ENCODE measurements at regions not wholly inside any gene's neighbourhood (a gene's known extent, or its start where the extent isn't known, plus 50 kb on each side); places are given as distances from the start of the nearest gene placed in this dataset.

DNA sequence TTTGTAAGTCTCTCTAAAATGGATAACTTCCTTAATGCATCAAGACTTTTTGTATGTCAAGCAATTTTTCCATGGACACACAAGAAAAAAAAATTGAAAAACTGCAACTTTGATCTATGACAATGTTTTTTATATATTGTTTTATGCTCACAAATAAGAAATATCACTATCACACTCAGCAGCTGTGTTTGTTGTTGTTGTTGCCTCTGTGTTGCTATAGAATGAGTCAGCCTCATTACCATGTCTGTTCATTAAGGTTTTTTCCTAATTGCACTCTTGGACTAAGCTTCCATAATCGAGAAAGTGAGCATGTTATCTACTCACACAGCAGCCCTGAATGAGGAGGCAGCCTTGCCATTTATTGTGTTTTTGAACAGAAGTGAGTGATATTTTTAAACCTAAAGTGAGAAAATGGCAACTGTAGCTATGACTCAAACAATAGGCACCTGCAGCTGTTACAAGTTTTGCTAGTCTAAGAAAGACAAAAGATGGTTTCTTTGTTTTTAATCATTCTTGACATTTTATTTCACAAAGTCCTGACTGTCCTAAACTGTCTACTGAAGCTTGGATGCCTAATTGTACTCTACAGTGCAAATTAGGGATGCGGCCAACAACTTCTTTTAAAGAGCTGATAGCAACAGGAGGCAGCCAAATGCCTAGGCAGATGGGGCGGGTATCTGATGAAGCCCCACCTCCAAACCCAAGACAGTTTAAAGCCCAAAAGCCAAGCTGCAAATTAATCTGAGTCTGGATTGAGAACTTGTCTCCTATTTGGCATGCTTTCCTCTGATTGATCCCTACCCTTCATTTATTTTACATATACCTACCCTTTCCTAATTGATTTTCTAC lies 77.9 kb upstream of the DOK5 start:
- H3K9me3 ChIP-seq = no peaks in the 10 kb centered on the region
- intact Hi-C loops (cut with DNase I) = no loop called here
- H3K36me3 ChIP-seq = no peaks in the 10 kb centered on the region
- no peak for DNase-seq (ENCODE audit: low spot score in 2 of 2)
- no peaks in the 10 kb centered on the region for H3K27me3 ChIP-seq
- H3K4me3 ChIP-seq = no peak overlapping the region
- TF ChIP-seq, protein P1, sequence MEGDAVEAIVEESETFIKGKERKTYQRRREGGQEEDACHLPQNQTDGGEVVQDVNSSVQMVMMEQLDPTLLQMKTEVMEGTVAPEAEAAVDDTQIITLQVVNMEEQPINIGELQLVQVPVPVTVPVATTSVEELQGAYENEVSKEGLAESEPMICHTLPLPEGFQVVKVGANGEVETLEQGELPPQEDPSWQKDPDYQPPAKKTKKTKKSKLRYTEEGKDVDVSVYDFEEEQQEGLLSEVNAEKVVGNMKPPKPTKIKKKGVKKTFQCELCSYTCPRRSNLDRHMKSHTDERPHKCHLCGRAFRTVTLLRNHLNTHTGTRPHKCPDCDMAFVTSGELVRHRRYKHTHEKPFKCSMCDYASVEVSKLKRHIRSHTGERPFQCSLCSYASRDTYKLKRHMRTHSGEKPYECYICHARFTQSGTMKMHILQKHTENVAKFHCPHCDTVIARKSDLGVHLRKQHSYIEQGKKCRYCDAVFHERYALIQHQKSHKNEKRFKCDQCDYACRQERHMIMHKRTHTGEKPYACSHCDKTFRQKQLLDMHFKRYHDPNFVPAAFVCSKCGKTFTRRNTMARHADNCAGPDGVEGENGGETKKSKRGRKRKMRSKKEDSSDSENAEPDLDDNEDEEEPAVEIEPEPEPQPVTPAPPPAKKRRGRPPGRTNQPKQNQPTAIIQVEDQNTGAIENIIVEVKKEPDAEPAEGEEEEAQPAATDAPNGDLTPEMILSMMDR (IDR thresholded peaks at IDR 0.05) = no peak
- no peaks in the 10 kb centered on the region for H3K4me1 ChIP-seq
- no peak overlapping the region for H3K27ac ChIP-seq

DNA sequence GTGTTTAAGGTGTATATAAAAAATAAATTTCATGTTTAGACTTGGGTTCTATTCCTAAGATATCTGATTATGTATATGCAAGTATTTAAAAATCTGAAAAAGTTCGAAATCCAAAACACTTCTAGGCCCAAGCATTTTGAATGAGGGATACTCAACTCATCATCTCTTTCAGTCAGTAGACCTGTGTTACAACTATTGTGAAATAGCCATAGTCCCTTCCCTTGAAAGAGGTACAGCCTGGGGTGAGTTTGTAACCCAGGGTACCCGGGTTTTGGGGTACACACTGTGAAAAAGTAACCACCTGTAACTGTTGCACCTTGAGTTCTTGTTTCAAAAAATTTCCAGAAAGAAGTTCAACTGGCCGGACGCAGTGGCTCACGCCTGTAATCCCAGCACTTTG lies 76.6 kb upstream of the DOK5 start:
- Histone ChIP-seq H3K4me1 (no peaks in the 10 kb centered on the region), H3K27ac (no peak overlapping the region), H3K27me3 (no peaks in the 10 kb centered on the region), H3K9me3 (no peaks in the 10 kb centered on the region), H3K36me3 (no peaks in the 10 kb centered on the region), H3K4me3 (no peak overlapping the region)
- DNase-seq (ENCODE audit: low spot score in 2 of 2) = no peak
- intact Hi-C loops (cut with DNase I) = no loop called here
- TF ChIP-seq, protein P1 (IDR thresholded peaks at IDR 0.05) = no peak

DNA sequence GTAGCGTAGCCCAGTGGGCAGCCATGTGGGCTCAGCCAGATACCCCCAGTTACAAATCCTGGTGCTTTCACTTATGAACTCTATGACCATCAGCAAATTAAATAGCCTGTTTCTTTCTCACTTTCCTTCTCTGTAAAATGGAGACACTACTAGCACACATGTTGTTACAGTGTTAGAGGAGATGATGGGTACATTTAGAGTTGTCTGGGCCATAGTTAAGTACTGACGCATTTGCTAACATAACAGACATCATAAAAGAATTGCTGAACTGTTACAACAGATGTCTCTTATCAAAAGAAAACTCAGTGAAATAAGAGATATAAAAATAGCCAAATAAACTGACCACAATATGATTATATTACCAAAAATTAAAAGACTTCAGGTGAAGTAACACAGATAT lies 69.9 kb upstream of the DOK5 start:
- no peaks in the 10 kb centered on the region for H3K4me1 ChIP-seq
- TF ChIP-seq, protein P1 (IDR thresholded peaks at IDR 0.05) = no peak
- no peaks in the 10 kb centered on the region for H3K9me3 ChIP-seq
- H3K27me3 ChIP-seq = no peaks in the 10 kb centered on the region
- H3K4me3 ChIP-seq = no peak overlapping the region
- no peak overlapping the region for H3K27ac ChIP-seq
- intact Hi-C loops (cut with DNase I) = no loop called here
- DNase-seq (ENCODE audit: low spot score in 2 of 2) = no peak
- no peaks in the 10 kb centered on the region for H3K36me3 ChIP-seq

DNA sequence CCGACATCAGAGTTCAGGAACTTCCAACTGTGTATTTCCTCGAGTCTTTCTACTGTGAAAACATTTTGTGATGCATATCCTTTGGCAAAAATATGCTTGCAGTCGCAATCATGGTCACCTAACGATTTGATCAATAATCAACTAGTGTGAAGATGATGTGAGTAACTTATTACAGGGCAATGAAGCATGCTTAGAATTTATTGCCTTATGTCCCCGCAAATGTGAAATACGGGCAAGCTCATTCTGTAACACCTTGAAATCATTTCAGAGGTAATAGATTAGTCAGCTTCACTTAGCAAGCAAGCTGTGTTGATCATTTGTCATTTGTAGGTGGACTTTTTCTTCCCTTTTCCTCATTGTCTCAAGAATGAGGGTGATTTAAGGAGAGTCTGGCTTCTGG lies 67.9 kb upstream of the DOK5 start:
- H3K27ac ChIP-seq = no peak overlapping the region
- H3K9me3 ChIP-seq = no peaks in the 10 kb centered on the region
- H3K4me1 ChIP-seq = no peaks in the 10 kb centered on the region
- H3K4me3 ChIP-seq = no peak overlapping the region
- no peaks in the 10 kb centered on the region for H3K36me3 ChIP-seq
- H3K27me3 ChIP-seq = no peaks in the 10 kb centered on the region
- DNase-seq (ENCODE audit: low spot score in 2 of 2) = no peak
- TF ChIP-seq, protein P1 (IDR thresholded peaks at IDR 0.05) = no peak
- intact Hi-C loops (cut with DNase I) = no loop called here

DNA sequence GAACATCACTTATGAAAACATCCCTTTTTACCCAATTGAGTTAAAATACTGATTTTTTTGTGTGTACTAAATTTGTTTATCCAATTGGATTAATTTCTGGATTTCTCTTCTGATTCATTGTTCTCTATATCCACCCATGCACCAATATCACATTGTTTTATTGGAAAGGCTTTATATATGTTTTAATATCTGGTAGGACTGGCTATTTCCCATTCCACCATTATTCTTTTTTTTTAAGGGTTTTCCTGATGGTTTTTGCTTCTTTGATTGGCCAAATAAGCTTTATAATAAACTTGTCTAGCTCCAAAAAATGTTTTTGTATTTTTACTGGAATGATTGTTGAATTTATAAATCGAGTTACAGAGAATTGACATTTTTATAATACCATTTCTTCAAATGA lies 59.4 kb upstream of the DOK5 start:
- Histone ChIP-seq H3K4me1 (no peaks in the 10 kb centered on the region), H3K27me3 (no peaks in the 10 kb centered on the region), H3K36me3 (no peaks in the 10 kb centered on the region), H3K4me3 (no peak overlapping the region), H3K27ac (no peak overlapping the region), H3K9me3 (no peaks in the 10 kb centered on the region)
- DNase-seq (ENCODE audit: low spot score in 2 of 2) = no peak
- intact Hi-C loops (cut with DNase I) = no loop called here
- TF ChIP-seq, protein P1 (IDR thresholded peaks at IDR 0.05) = no peak
